Keratinocyte (primary cell): ENCODE measurements at regions not wholly inside any gene's neighbourhood (a gene's known extent, or its start where the extent isn't known, plus 50 kb on each side); places are given as distances from the start of the nearest gene placed in this dataset.

Experiments used
- DNase-seq: peaks from one replicate; pipeline ENCODE4 v3.0.0-alpha.2; 2011; ENCODE audit warnings: low read depth, missing footprints, low spot score
- FAIRE-seq: peaks from 2 replicates; lab custom pipeline; 2011; peaks lifted over from hg19 to GRCh38; lab: Jason Lieb, UNC
- H2AFZ ChIP-seq: 2 replicates; pipeline ENCODE4 v1.6.0; 2012; ENCODE audit warnings: low read length, control low read depth, inconsistent platforms; ENCODE audit not compliant: control insufficient read depth
- H3K27ac ChIP-seq: 2 replicates; pipeline ENCODE4 v1.5.1; 2011; ENCODE audit warnings: low read length; ENCODE audit not compliant: control insufficient read depth, insufficient read depth
- H3K27me3 ChIP-seq: 3 replicates; pipeline ENCODE4 v1.6.0; 2011; ENCODE audit warnings: low read length; ENCODE audit not compliant: control insufficient read depth, insufficient read depth; ENCODE audit errors: extremely low read depth
- H3K36me3 ChIP-seq, 2 experiments: 2 replicates in 1 of 2; 3 replicates in 1 of 2; pipeline ENCODE4 v1.5.1; 2011; ENCODE audit warnings: low read length in 2 of 2, mild to moderate bottlenecking in 1 of 2; ENCODE audit not compliant: control insufficient read depth in 2 of 2, insufficient read depth in 2 of 2; ENCODE audit errors: extremely low read depth in 1 of 2
- H3K4me1 ChIP-seq: 3 replicates; pipeline ENCODE4 v1.5.1; 2011; ENCODE audit warnings: low read length; ENCODE audit not compliant: control insufficient read depth, insufficient read depth; ENCODE audit errors: extremely low read depth
- H3K4me2 ChIP-seq: 3 replicates; pipeline ENCODE4 v1.6.0; 2011; ENCODE audit warnings: low read depth, low read length; ENCODE audit not compliant: control insufficient read depth, insufficient read depth; ENCODE audit errors: extremely low read depth
- H3K4me3 ChIP-seq, 3 experiments: fragments of 200-600 bp in 1 of 3; sonication (generic) in 1 of 3; 2 replicates in 2 of 3; 3 replicates in 1 of 3; pipeline ENCODE4 v1.5.1; 2011 to 2016; ENCODE audit warnings: low read length in 3 of 3, mild to moderate bottlenecking in 3 of 3, control low read depth in 2 of 3, inconsistent platforms in 1 of 3, low read depth in 1 of 3, mixed read lengths in 1 of 3, mixed run types in 1 of 3, moderate library complexity in 1 of 3; ENCODE audit not compliant: control insufficient read depth in 2 of 3, insufficient read depth in 2 of 3; ENCODE audit errors: extremely low read depth in 1 of 3
- H3K79me2 ChIP-seq: 2 replicates; pipeline ENCODE4 v1.6.0; 2012; ENCODE audit warnings: low read length; ENCODE audit not compliant: control insufficient read depth, insufficient read depth
- H3K9ac ChIP-seq: 3 replicates; pipeline ENCODE4 v1.6.0; 2011; ENCODE audit warnings: low read length; ENCODE audit not compliant: control insufficient read depth, insufficient read depth; ENCODE audit errors: extremely low read depth
- H3K9me1 ChIP-seq: 3 replicates; pipeline ENCODE4 v1.6.0; 2011; ENCODE audit warnings: low read length; ENCODE audit not compliant: control insufficient read depth, insufficient read depth; ENCODE audit errors: extremely low read depth
- H3K9me3 ChIP-seq: 2 replicates; pipeline ENCODE4 v1.5.1; 2012; ENCODE audit warnings: low read depth, low read length; ENCODE audit not compliant: control insufficient read depth
- H4K20me1 ChIP-seq: 3 replicates; pipeline ENCODE4 v1.6.0; 2011; ENCODE audit warnings: low read length; ENCODE audit not compliant: control insufficient read depth, insufficient read depth; ENCODE audit errors: extremely low read depth
- EZH2 ChIP-seq: IDR thresholded peaks from one replicate; pipeline ENCODE4 v1.6.1; 2012; ENCODE audit warnings: inconsistent platforms, mild to moderate bottlenecking, low read length, moderate library complexity
- dilution Hi-C: fragments of 300-500 bp; cut with MboI; formaldehyde crosslinking; loops from one replicate; pipeline ENCODE4 v1.7.0; 2020; ENCODE audit warnings: low sequenced_read_pairs; ENCODE audit not compliant: extremely low pct_ligation_motif_present
- TF ChIP-seq, protein P1 (sequence below), 3 experiments: IDR thresholded peaks in 1 of 3; conservative IDR thresholded peaks in 1 of 3; optimal IDR thresholded peaks in 1 of 3; 2 replicates in 2 of 3; 3 replicates in 1 of 3; pipeline versions ENCODE3 to v1.5.1; 2011; ENCODE audit warnings: low read length in 3 of 3, mild to moderate bottlenecking in 3 of 3, moderate library complexity in 2 of 3, control low read depth in 1 of 3, inconsistent platforms in 1 of 3; ENCODE audit not compliant: insufficient read depth in 2 of 3; ENCODE audit errors: extremely low read depth in 1 of 3

DNA sequence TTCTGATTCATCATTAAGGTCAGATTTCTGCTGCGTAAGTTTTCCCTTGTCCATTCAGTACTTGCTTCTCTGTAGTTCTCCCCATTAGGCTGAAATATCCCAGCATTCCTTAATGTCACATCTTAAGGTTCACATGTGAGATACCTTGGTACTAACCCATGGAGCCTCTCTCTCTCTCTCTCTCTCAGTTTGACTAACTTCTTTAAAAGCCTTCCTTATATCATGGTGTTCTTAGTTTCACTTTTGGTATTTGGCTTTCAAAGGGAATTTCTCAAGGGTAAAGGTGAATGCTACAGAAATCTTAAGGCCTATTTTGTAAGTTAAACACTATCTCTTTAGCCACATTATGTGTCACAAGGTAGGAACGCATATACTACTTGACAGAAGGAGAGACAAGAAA, 427.3 kb upstream of the ZNF717 start:
- Histone ChIP-seq H3K27me3 (no peaks in the 10 kb centered on the region), H3K9me3 (no peaks in the 10 kb centered on the region), H2AFZ (no peak overlapping the region), H3K27ac (no peak overlapping the region), H3K4me2 (no peak overlapping the region), H3K4me1 (no peaks in the 10 kb centered on the region), H3K79me2 (no peaks in the 10 kb centered on the region), H3K36me3 (no peaks in the 10 kb centered on the region), H3K4me3 (no peak overlapping the region), H3K9me1 (no peaks in the 10 kb centered on the region), H4K20me1 (no peaks in the 10 kb centered on the region), H3K9ac (no peak overlapping the region)
- DNase-seq (no peak), FAIRE-seq (no peak)
- no peak for TF ChIP-seq EZH2
- TF ChIP-seq, protein P1, sequence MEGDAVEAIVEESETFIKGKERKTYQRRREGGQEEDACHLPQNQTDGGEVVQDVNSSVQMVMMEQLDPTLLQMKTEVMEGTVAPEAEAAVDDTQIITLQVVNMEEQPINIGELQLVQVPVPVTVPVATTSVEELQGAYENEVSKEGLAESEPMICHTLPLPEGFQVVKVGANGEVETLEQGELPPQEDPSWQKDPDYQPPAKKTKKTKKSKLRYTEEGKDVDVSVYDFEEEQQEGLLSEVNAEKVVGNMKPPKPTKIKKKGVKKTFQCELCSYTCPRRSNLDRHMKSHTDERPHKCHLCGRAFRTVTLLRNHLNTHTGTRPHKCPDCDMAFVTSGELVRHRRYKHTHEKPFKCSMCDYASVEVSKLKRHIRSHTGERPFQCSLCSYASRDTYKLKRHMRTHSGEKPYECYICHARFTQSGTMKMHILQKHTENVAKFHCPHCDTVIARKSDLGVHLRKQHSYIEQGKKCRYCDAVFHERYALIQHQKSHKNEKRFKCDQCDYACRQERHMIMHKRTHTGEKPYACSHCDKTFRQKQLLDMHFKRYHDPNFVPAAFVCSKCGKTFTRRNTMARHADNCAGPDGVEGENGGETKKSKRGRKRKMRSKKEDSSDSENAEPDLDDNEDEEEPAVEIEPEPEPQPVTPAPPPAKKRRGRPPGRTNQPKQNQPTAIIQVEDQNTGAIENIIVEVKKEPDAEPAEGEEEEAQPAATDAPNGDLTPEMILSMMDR (optimal IDR thresholded peaks at IDR 0.05 in 1 of 3, IDR thresholded peaks at IDR 0.05 in 1 of 3, conservative IDR thresholded peaks at IDR 0.05 in 1 of 3; ENCODE audit: extremely low read depth in 1 of 3, insufficient read depth in 2 of 3, low read length in 3 of 3) = no peak
- dilution Hi-C loops = no loop called here

DNA sequence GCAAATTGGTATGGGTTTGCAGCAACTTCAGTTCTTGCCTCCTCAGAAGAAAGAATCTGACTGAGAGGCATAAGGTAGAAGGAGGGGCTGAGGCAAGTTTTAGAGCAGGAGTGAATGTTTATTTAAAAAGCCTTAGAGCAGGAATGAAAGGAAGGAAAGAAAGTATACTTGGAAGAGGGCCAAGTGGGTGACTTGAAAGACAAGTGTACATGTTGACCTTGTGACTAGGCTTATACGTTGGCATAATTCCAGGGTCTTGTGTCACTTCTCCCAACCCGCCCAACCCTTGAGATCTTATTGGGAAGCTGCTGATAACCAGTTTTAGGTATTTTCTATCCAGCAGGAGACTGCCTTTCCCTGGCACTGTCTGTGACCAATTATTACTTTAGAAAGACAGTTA, 436.9 kb upstream of the ZNF717 start:
- H3K27me3 ChIP-seq = no peaks in the 10 kb centered on the region
- no peak overlapping the region for H3K27ac ChIP-seq
- no peak for TF ChIP-seq EZH2
- TF ChIP-seq, protein P1 (optimal IDR thresholded peaks at IDR 0.05 in 1 of 3, IDR thresholded peaks at IDR 0.05 in 1 of 3, conservative IDR thresholded peaks at IDR 0.05 in 1 of 3; ENCODE audit: extremely low read depth in 1 of 3, insufficient read depth in 2 of 3, low read length in 3 of 3) = no peak
- no peaks in the 10 kb centered on the region for H3K9me3 ChIP-seq
- H3K9ac ChIP-seq = no peak overlapping the region
- no peak overlapping the region for H3K4me3 ChIP-seq
- FAIRE-seq (no peak), DNase-seq (no peak)
- H3K79me2 ChIP-seq = no peaks in the 10 kb centered on the region
- no peaks in the 10 kb centered on the region for H3K36me3 ChIP-seq
- no peaks in the 10 kb centered on the region for H3K4me1 ChIP-seq
- no peak overlapping the region for H2AFZ ChIP-seq
- no peaks in the 10 kb centered on the region for H3K9me1 ChIP-seq
- H3K4me2 ChIP-seq = no peak overlapping the region
- dilution Hi-C loops = no loop called here
- no peaks in the 10 kb centered on the region for H4K20me1 ChIP-seq
